ES-I3 (cell line): ENCODE measurements at regions not wholly inside any gene's neighbourhood (a gene's known extent, or its start where the extent isn't known, plus 50 kb on each side); places are given as distances from the start of the nearest gene placed in this dataset.
"Not testable (repeated sequence)": the region's sequence is repeated elsewhere in the genome, so short reads cannot be mapped to it uniquely, and the experiment has no call there.

Source experiments
- H3K36me3 ChIP-seq: 2 replicates; pipeline ENCODE4 v1.6.1; 2013; ENCODE audit warnings: mild to moderate bottlenecking, low read length, control low read depth, moderate library complexity; ENCODE audit not compliant: insufficient read depth
- H3K4me1 ChIP-seq: 2 replicates; pipeline ENCODE4 v1.6.1; 2013; ENCODE audit warnings: mild to moderate bottlenecking, control low read depth, low read length; ENCODE audit not compliant: insufficient read depth
- H3K9ac ChIP-seq: 2 replicates; pipeline ENCODE4 v1.6.1; 2013; ENCODE audit warnings: low read depth, mild to moderate bottlenecking, low read length, moderate library complexity
- H3K9me3 ChIP-seq: 2 replicates; pipeline ENCODE4 v1.6.1; 2013; ENCODE audit warnings: mild to moderate bottlenecking, low read length, moderate library complexity; ENCODE audit not compliant: control insufficient read depth, insufficient read depth

GRCh38 chr5:123992641-123993040 lies 480.7 kb downstream of the CSNK1G3 start:
- Histone ChIP-seq H3K9me3 (no peaks in the 10 kb centered on the region), H3K9ac (no peak overlapping the region), H3K36me3 (no peaks in the 10 kb centered on the region), H3K4me1 (peaks cover 21% of the 10 kb centered on the region)

- Histone ChIP-seq H3K36me3 (no peaks in the 10 kb centered on the region), H3K9ac (no peak overlapping the region), H3K9me3 (no peaks in the 10 kb centered on the region), H3K4me1 (peaks cover 13% of the 10 kb centered on the region)
These were observed 476.0 kb downstream of the CSNK1G3 start for GRCh38 chr5:123987956-123988355.

GRCh38 chr5:123976379-123977033 lies 464.5 kb downstream of the CSNK1G3 start:
- no peaks in the 10 kb centered on the region for H3K36me3 ChIP-seq
- H3K4me1 ChIP-seq = no peaks in the 10 kb centered on the region
- peaks cover 4% of the 10 kb centered on the region; the same call in 1 of the 2 replicates for H3K9me3 ChIP-seq
- no peak overlapping the region for H3K9ac ChIP-seq

- H3K4me1 ChIP-seq = not testable (repeated sequence)
These were observed 463.5 kb downstream of the CSNK1G3 start for GRCh38 chr5:123975521-123975920.

GRCh38 chr5:123966781-123967180 lies 454.8 kb downstream of the CSNK1G3 start:
- no peak overlapping the region for H3K9ac ChIP-seq
- H3K4me1 ChIP-seq = no peaks in the 10 kb centered on the region
- H3K36me3 ChIP-seq = no peaks in the 10 kb centered on the region
- peaks cover 3% of the 10 kb centered on the region; the same call in 1 of the 2 replicates for H3K9me3 ChIP-seq

More at GRCh38 chr5:123975521-123975920, 463.5 kb downstream of the CSNK1G3 start:
- H3K9ac ChIP-seq, H3K36me3 ChIP-seq, H3K9me3 ChIP-seq: not testable (repeated sequence)

GRCh38 chr5:123965626-123966025 lies 453.6 kb downstream of the CSNK1G3 start:
- no peaks in the 10 kb centered on the region for H3K4me1 ChIP-seq
- H3K9me3 ChIP-seq = peaks cover 3% of the 10 kb centered on the region; the same call in 1 of the 2 replicates
- H3K36me3 ChIP-seq = no peaks in the 10 kb centered on the region
- no peak overlapping the region for H3K9ac ChIP-seq

GRCh38 chr5:123964884-123965283 lies 452.9 kb downstream of the CSNK1G3 start:
- no peaks in the 10 kb centered on the region for H3K4me1 ChIP-seq
- no peak overlapping the region for H3K9ac ChIP-seq
- H3K9me3 ChIP-seq = peaks cover 3% of the 10 kb centered on the region; the same call in 1 of the 2 replicates
- H3K36me3 ChIP-seq = no peaks in the 10 kb centered on the region

- H3K9me3 ChIP-seq = no peaks in the 10 kb centered on the region
- no peaks in the 10 kb centered on the region for H3K4me1 ChIP-seq
- H3K9ac ChIP-seq = no peak overlapping the region
- no peaks in the 10 kb centered on the region for H3K36me3 ChIP-seq
These were observed 448.5 kb downstream of the CSNK1G3 start for GRCh38 chr5:123960526-123960925.

- Histone ChIP-seq H3K9me3 (0 out of 2 replicates have a peak, but pooled peaks cover 3% of the 10 kb centered on the region), H3K36me3 (no peaks in the 10 kb centered on the region), H3K4me1 (no peaks in the 10 kb centered on the region), H3K9ac (no peak overlapping the region)
These were observed 439.6 kb downstream of the CSNK1G3 start for GRCh38 chr5:123951582-123951977.

GRCh38 chr5:123950701-123951581 lies 439.0 kb downstream of the CSNK1G3 start:
- H3K36me3 ChIP-seq = no peaks in the 10 kb centered on the region
- no peaks in the 10 kb centered on the region for H3K4me1 ChIP-seq
- H3K9me3 ChIP-seq = 0 out of 2 replicates have a peak, but pooled peaks cover 3% of the 10 kb centered on the region
- H3K9ac ChIP-seq = no peak overlapping the region

GRCh38 chr5:123949807-123950340 lies 437.9 kb downstream of the CSNK1G3 start:
- H3K36me3 ChIP-seq = no peaks in the 10 kb centered on the region
- no peaks in the 10 kb centered on the region for H3K4me1 ChIP-seq
- H3K9ac ChIP-seq = no peak overlapping the region
- 0 out of 2 replicates have a peak, but pooled peaks cover 3% of the 10 kb centered on the region for H3K9me3 ChIP-seq

GRCh38 chr5:123949043-123949804 lies 437.2 kb downstream of the CSNK1G3 start:
- 0 out of 2 replicates have a peak, but pooled peaks cover 3% of the 10 kb centered on the region for H3K9me3 ChIP-seq
- no peak overlapping the region for H3K9ac ChIP-seq
- no peaks in the 10 kb centered on the region for H3K4me1 ChIP-seq
- H3K36me3 ChIP-seq = no peaks in the 10 kb centered on the region

- Histone ChIP-seq H3K4me1 (no peaks in the 10 kb centered on the region), H3K9ac (no peak overlapping the region), H3K36me3 (no peaks in the 10 kb centered on the region), H3K9me3 (0 out of 2 replicates have a peak, but pooled peaks cover 8% of the 10 kb centered on the region)
These were observed 435.8 kb downstream of the CSNK1G3 start for GRCh38 chr5:123947797-123948196.

- H3K9ac ChIP-seq = no peak overlapping the region
- peaks cover 22% of the 10 kb centered on the region for H3K9me3 ChIP-seq
- no peaks in the 10 kb centered on the region for H3K36me3 ChIP-seq
- H3K4me1 ChIP-seq = no peaks in the 10 kb centered on the region
These were observed 433.6 kb downstream of the CSNK1G3 start for GRCh38 chr5:123945548-123945947.
